Hepatocyte (in vitro differentiated cells): ENCODE measurements at regions not wholly inside any gene's neighbourhood (a gene's known extent, or its start where the extent isn't known, plus 50 kb on each side); places are given as distances from the start of the nearest gene placed in this dataset.

ENCODE experiments used
- DNase-seq: peaks from one replicate; pipeline ENCODE4 v3.0.0-alpha.2; 2016; ENCODE audit warnings: low spot score
- H2AFZ ChIP-seq: fragments of 200-600 bp; sonication (generic); 2 replicates; pipeline ENCODE4 v1.6.0; 2016; ENCODE audit warnings: antibody characterized with exemption, mild to moderate bottlenecking
- H3K27ac ChIP-seq: fragments of 200-600 bp; sonication (generic); 2 replicates; pipeline ENCODE4 v1.5.1; 2016; ENCODE audit warnings: mild to moderate bottlenecking
- H3K27me3 ChIP-seq: fragments of 200-600 bp; sonication (generic); 2 replicates; pipeline ENCODE4 v1.6.1; 2016
- H3K36me3 ChIP-seq: fragments of 200-600 bp; sonication (generic); replicated peaks from 2 replicates; pipeline ENCODE4 v1.5.1; 2016; ENCODE audit warnings: low read depth; ENCODE audit not compliant: insufficient read depth
- H3K4me1 ChIP-seq: fragments of 200-600 bp; sonication (generic); 2 replicates; pipeline ENCODE4 v1.5.1; 2016; ENCODE audit warnings: mild to moderate bottlenecking, moderate library complexity; ENCODE audit not compliant: insufficient read depth
- H3K4me2 ChIP-seq: fragments of 200-600 bp; sonication (generic); 2 replicates; pipeline ENCODE4 v1.6.0; 2016
- H3K4me3 ChIP-seq: fragments of 200-600 bp; sonication (generic); 2 replicates; pipeline ENCODE4 v1.5.1; 2016; ENCODE audit warnings: mild to moderate bottlenecking
- H3K79me2 ChIP-seq: fragments of 200-600 bp; sonication (generic); 2 replicates; pipeline ENCODE4 v1.6.0; 2017; ENCODE audit warnings: mild to moderate bottlenecking
- H3K9me2 ChIP-seq: fragments of 200-600 bp; sonication (generic); replicated peaks from 2 replicates; pipeline ENCODE4 v1.6.0; 2017; ENCODE audit warnings: mild to moderate bottlenecking; ENCODE audit not compliant: insufficient read depth
- H3K9me3 ChIP-seq: fragments of 200-600 bp; sonication (generic); 2 replicates; pipeline ENCODE4 v1.5.1; 2016; ENCODE audit warnings: low read depth, mild to moderate bottlenecking
- H4K20me1 ChIP-seq: fragments of 200-600 bp; sonication (generic); 2 replicates; pipeline ENCODE4 v1.6.0; 2016; ENCODE audit warnings: mild to moderate bottlenecking; ENCODE audit not compliant: insufficient read depth, poor library complexity, severe bottlenecking
- EZH2 ChIP-seq: fragments of 200-600 bp; sonication (generic); IDR thresholded peaks from 2 replicates; pipeline ENCODE4 v1.6.1; 2016; ENCODE audit warnings: antibody characterized with exemption, mild to moderate bottlenecking, borderline replicate concordance
- EZH2phosphoT487 ChIP-seq: fragments of 200-600 bp; sonication (generic); IDR thresholded peaks from one replicate; pipeline ENCODE4 v1.6.1; 2018; ENCODE audit warnings: antibody characterized with exemption, mild to moderate bottlenecking, low read depth, moderate library complexity; ENCODE audit not compliant: unreplicated experiment, severe bottlenecking
- WGBS: methylation state at CpG from one replicate; pipeline ENCODE4 v1.1.6; 2016; ENCODE audit warnings: low lambda C conversion rate; ENCODE audit errors: missing lambda C conversion rate; 5-methylcytosine and 5-hydroxymethylcytosine counted together
- TF ChIP-seq, protein P1 (sequence below): fragments of 200-600 bp; sonication (generic); IDR thresholded peaks from 2 replicates; pipeline ENCODE4 v1.5.1; 2016; ENCODE audit warnings: antibody characterized with exemption, mild to moderate bottlenecking; ENCODE audit not compliant: poor library complexity

DNA sequence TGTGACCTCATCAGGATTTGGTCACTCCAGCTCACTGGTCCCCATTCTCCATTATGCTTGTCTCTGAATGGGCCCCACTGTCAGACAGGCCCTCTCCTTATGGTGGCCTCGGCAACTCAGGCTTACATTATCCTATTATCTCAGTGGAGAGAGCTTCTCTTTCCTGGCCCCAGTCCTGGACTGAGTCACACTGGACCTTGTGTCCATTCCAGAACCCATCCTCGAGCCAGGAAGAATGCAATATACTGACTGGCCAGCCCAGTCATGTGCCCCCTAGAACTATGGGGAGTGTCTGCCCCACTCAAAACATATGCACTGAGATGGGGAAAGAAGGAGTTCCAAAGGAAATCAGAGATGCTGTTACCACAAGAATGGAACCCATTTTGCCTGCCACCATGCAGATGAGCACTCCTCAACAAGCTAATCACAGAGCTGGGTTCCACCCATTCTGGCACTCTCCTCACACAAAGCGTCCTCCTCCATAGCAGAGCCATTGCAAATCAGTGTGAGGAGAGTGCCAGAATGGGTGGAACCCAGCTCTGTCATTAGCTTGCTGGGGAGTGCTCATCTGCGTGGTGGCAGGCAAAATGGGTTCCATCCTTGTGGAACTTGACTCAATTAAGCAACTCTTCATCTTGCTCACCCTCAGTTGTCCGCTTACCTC lies 71.9 kb downstream of the CHRNA1 start:
- H3K79me2 ChIP-seq: no peaks in the 10 kb centered on the region

DNA sequence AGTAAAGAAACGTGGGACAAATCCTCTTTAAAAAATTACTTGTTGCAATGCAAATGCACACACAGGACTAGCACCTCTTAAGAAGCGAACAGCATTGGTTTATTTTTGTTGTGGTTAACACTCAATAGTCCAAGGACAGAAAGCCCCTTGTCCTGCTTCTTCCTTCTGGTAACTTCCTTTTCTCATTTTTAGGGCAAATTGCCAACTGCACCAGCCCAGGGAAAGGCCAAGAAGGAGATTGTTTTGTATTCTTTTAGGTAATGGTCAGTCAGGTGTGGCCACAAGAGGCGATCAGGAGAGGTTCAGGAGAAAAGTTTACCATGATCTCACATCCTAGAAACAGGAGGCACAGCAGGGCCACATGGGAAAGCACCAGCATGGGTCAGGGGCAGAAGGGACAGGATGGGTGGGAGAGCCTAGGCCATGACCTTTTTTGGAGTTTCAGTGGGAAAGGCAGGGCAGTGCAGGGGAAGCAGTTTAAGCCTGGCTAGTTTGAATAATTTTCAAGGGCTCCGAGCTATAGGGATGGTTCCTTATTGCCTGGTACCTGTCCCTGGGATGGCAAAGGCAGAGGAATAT lies 73.0 kb downstream of the CHRNA1 start:
- no peak overlapping the region for H3K4me2 ChIP-seq
- no peak overlapping the region for H3K27ac ChIP-seq
- H3K36me3 ChIP-seq: no peaks in the 10 kb centered on the region
- no peak overlapping the region for H3K4me3 ChIP-seq
- no peaks in the 10 kb centered on the region for H4K20me1 ChIP-seq
- peaks cover 16% of the 10 kb centered on the region for H3K27me3 ChIP-seq
- no peaks in the 10 kb centered on the region for H3K79me2 ChIP-seq
- no peak overlapping the region for H2AFZ ChIP-seq
- TF ChIP-seq, protein P1, sequence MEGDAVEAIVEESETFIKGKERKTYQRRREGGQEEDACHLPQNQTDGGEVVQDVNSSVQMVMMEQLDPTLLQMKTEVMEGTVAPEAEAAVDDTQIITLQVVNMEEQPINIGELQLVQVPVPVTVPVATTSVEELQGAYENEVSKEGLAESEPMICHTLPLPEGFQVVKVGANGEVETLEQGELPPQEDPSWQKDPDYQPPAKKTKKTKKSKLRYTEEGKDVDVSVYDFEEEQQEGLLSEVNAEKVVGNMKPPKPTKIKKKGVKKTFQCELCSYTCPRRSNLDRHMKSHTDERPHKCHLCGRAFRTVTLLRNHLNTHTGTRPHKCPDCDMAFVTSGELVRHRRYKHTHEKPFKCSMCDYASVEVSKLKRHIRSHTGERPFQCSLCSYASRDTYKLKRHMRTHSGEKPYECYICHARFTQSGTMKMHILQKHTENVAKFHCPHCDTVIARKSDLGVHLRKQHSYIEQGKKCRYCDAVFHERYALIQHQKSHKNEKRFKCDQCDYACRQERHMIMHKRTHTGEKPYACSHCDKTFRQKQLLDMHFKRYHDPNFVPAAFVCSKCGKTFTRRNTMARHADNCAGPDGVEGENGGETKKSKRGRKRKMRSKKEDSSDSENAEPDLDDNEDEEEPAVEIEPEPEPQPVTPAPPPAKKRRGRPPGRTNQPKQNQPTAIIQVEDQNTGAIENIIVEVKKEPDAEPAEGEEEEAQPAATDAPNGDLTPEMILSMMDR: no peak
- no peaks in the 10 kb centered on the region for H3K9me3 ChIP-seq
- H3K4me1 ChIP-seq: no peaks in the 10 kb centered on the region
- no peaks in the 10 kb centered on the region for H3K9me2 ChIP-seq
- no peak for DNase-seq
- WGBS: 77% methylated on average over 4 of the region's 4 CpGs

More for the DNA sequence above, 71.9 kb downstream of the CHRNA1 start:
- Histone ChIP-seq H3K9me2 (no peaks in the 10 kb centered on the region), H2AFZ (no peak overlapping the region), H3K36me3 (no peaks in the 10 kb centered on the region), H4K20me1 (no peaks in the 10 kb centered on the region), H3K27ac (no peak overlapping the region), H3K4me1 (no peaks in the 10 kb centered on the region), H3K27me3 (peaks cover 16% of the 10 kb centered on the region), H3K9me3 (no peaks in the 10 kb centered on the region), H3K4me3 (no peak overlapping the region), H3K4me2 (no peak overlapping the region)
- WGBS: 94% methylated on average over 5 of the region's 5 CpGs
- TF ChIP-seq, protein P1: no peak
- no peak for TF ChIP-seq EZH2phosphoT487
- TF ChIP-seq EZH2: no peak
- no peak for DNase-seq

DNA sequence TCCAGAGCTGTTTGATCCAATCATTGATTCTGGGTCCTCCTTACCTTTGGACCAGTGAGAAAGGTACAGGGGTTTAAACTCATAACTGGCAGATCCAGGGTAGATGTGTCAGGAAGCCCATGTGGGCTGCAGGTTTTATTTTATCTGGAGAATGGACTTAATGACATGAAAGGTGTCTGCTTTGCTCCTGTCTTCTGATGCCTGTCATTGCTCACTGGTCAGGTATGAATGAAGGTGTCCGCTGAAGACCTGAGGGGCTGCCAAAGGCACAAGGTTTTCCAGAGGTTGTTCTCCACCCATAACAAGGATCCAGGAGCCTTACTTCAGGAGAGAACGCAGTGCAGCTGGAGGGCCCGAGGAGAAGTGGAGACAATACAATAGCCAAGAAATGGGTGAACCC lies 74.2 kb downstream of the CHRNA1 start:
- no peak overlapping the region for H3K4me3 ChIP-seq
- no peak overlapping the region for H3K4me2 ChIP-seq
- DNase-seq: no peak
- H2AFZ ChIP-seq: no peak overlapping the region
- H3K27me3 ChIP-seq: peaks cover 16% of the 10 kb centered on the region
- H3K27ac ChIP-seq: no peak overlapping the region
- WGBS: 87% methylated on average over 3 of the region's 3 CpGs
- H3K79me2 ChIP-seq: no peaks in the 10 kb centered on the region
- H4K20me1 ChIP-seq: no peaks in the 10 kb centered on the region
- no peaks in the 10 kb centered on the region for H3K36me3 ChIP-seq
- H3K4me1 ChIP-seq: no peaks in the 10 kb centered on the region
- H3K9me2 ChIP-seq: no peaks in the 10 kb centered on the region
- H3K9me3 ChIP-seq: no peaks in the 10 kb centered on the region
- no peak for TF ChIP-seq EZH2phosphoT487
- TF ChIP-seq, protein P1: no peak
- no peak for TF ChIP-seq EZH2
